ENCODE measurements at regions not wholly inside any gene's neighbourhood (a gene's known extent, or its start where the extent isn't known, plus 50 kb on each side); places are given as distances from the start of the nearest gene placed in this dataset.

- TF ChIP-seq EZH2 (IDR thresholded peaks at IDR 0.05; ENCODE audit: borderline replicate concordance) (no peak), CTCF (IDR thresholded peaks at IDR 0.05; ENCODE audit: poor library complexity) (no peak)
Observed at GRCh38 chr2:129491308-129491707, 488.2 kb upstream of the RAB6C start.
